Lung (tissue), 11 donors: ENCODE measurements at regions not wholly inside any gene's neighbourhood (a gene's known extent, or its start where the extent isn't known, plus 50 kb on each side); places are given as distances from the start of the nearest gene placed in this dataset.

Experiments used
- ATAC-seq: fragments of 200-7000 bp; cut with Tn5 transposase; one replicate; pipeline ENCODE4 v1.9.1; 2020; ENCODE audit warnings: moderate number of reproducible peaks; ENCODE audit not compliant: insufficient read depth, low FRiP score
- DNase-seq, 3 donors: peaks; one replicate each; pipeline ENCODE4 v3.0.0-alpha.2; 2013 to 2017
- H3K27ac ChIP-seq, 2 donors: one replicate each; pipeline ENCODE4 v1.5.1; 2013; ENCODE audit warnings: mild to moderate bottlenecking in 2 of 2, moderate library complexity in 2 of 2, control low read depth in 1 of 2, inconsistent platforms in 1 of 2, low read depth in 1 of 2, low read length in 1 of 2
- H3K27me3 ChIP-seq, 3 donors: one replicate each; pipeline ENCODE4 v1.5.1; 2013; ENCODE audit warnings: low read length in 2 of 3; ENCODE audit not compliant: control insufficient read depth in 3 of 3, insufficient read depth in 3 of 3
- H3K36me3 ChIP-seq, 4 donors: one replicate each; pipeline ENCODE4 v1.5.1; 2013; ENCODE audit warnings: low read length in 4 of 4, mild to moderate bottlenecking in 1 of 4, moderate library complexity in 1 of 4; ENCODE audit not compliant: control insufficient read depth in 4 of 4, insufficient read depth in 4 of 4
- H3K4me1 ChIP-seq, 5 donors: one replicate each; pipeline ENCODE4 v1.5.1; 2013; ENCODE audit warnings: low read length in 5 of 5, mild to moderate bottlenecking in 2 of 5, moderate library complexity in 1 of 5; ENCODE audit not compliant: control insufficient read depth in 5 of 5, insufficient read depth in 5 of 5
- H3K4me3 ChIP-seq: one replicate; pipeline ENCODE4 v1.5.1; 2013; ENCODE audit warnings: mild to moderate bottlenecking, control low read depth, moderate library complexity
- H3K9ac ChIP-seq, 2 donors: one replicate each; pipeline ENCODE4 v1.5.1; 2013; ENCODE audit warnings: low read length in 2 of 2, control low read depth in 1 of 2; ENCODE audit not compliant: insufficient read depth in 1 of 2
- H3K9me3 ChIP-seq, 4 donors: one replicate each; pipeline ENCODE4 v1.5.1; 2013; ENCODE audit warnings: low read length in 3 of 4, mild to moderate bottlenecking in 1 of 4, moderate library complexity in 1 of 4; ENCODE audit not compliant: control insufficient read depth in 4 of 4, insufficient read depth in 3 of 4
- CTCF ChIP-seq: IDR thresholded peaks from 2 replicates; pipeline ENCODE4 v1.5.1; 2012; ENCODE audit warnings: mild to moderate bottlenecking; ENCODE audit errors: control extremely low read depth, extremely low read depth
- WGBS, 2 donors: extraction: QIAGEN DNeasy Blood & Tissue Kit; methylation state at CpG; one replicate each; pipeline ENCODE4 v1.1.7; 2013; 5-methylcytosine and 5-hydroxymethylcytosine counted together
- donor health status: control.
- donor health status: control.
- donor health status: Bipolar disorder and iron deficiency.
- donor health status: healthy.
- donor health status: DM: yes; HTN: yes; CAD: no.

- Histone ChIP-seq H3K27ac (no peak overlapping the region), H3K36me3 (no peaks in the 10 kb centered on the region), H3K27me3 (no peaks in the 10 kb centered on the region), H3K9me3 (peaks cover 0 to 2% (median 0%) of the 10 kb centered on the region in 4 donors), H3K4me1 (peaks cover 0 to 10% (median 0%) of the 10 kb centered on the region in 5 donors), H3K4me3 (no peak overlapping the region), H3K9ac (no peak overlapping the region)
- peak in 2 of 3 donors; percentile 28 to 47 for DNase-seq
- ATAC-seq, result no peak
- 44 to 45% methylated on average over 6 of the region's 6 CpGs for WGBS, 2 donors
- TF ChIP-seq CTCF, result no peak
Observed at GRCh38 chr2:21821672-21822227, 698.0 kb downstream of the TDRD15 start.

GRCh38 chr2:21822505-21822904, 698.7 kb downstream of the TDRD15 start:
- Histone ChIP-seq H3K4me3 (no peak overlapping the region), H3K36me3 (no peaks in the 10 kb centered on the region), H3K27ac (no peak overlapping the region), H3K9ac (no peak overlapping the region), H3K4me1 (peaks cover 0 to 10% (median 0%) of the 10 kb centered on the region in 5 donors), H3K27me3 (no peaks in the 10 kb centered on the region), H3K9me3 (peaks cover 0 to 2% (median 0%) of the 10 kb centered on the region in 4 donors)
- 61 to 79% methylated on average over 2 of the region's 2 CpGs for WGBS, 2 donors
- no peak for TF ChIP-seq CTCF
- DNase-seq (no peak), ATAC-seq (no peak)

GRCh38 chr2:21833767-21834166, 710.0 kb downstream of the TDRD15 start:
- WGBS, 2 donors, result 89 to 93% methylated on average over 2 of the region's 2 CpGs
- H3K4me3 ChIP-seq, result no peak overlapping the region
- peaks cover 0 to 3% (median 0%) of the 10 kb centered on the region in 4 donors for H3K9me3 ChIP-seq
- no peaks in the 10 kb centered on the region for H3K4me1 ChIP-seq
- H3K27ac ChIP-seq, result no peak overlapping the region
- H3K36me3 ChIP-seq, result no peaks in the 10 kb centered on the region
- TF ChIP-seq CTCF, result no peak
- DNase-seq, result no peak
- no peak overlapping the region for H3K9ac ChIP-seq
- no peaks in the 10 kb centered on the region for H3K27me3 ChIP-seq
- no peak for ATAC-seq

GRCh38 chr2:21836261-21836660, 712.5 kb downstream of the TDRD15 start:
- ATAC-seq (no peak), DNase-seq (peak in 1 of 3 donors; percentile 7)
- 72 to 76% methylated on average over 3 of the region's 3 CpGs for WGBS, 2 donors
- H3K9ac ChIP-seq, result no peak overlapping the region
- no peaks in the 10 kb centered on the region for H3K36me3 ChIP-seq
- no peaks in the 10 kb centered on the region for H3K27me3 ChIP-seq
- H3K4me3 ChIP-seq, result no peak overlapping the region
- TF ChIP-seq CTCF, result no peak
- H3K9me3 ChIP-seq, result peaks cover 0 to 3% (median 0%) of the 10 kb centered on the region in 4 donors
- H3K27ac ChIP-seq, result no peak overlapping the region
- H3K4me1 ChIP-seq, result no peaks in the 10 kb centered on the region
